GM19035 (cell line): ENCODE measurements at regions not wholly inside any gene's neighbourhood (a gene's known extent, or its start where the extent isn't known, plus 50 kb on each side); places are given as distances from the start of the nearest gene placed in this dataset.
"Not testable (repeated sequence)": the region's sequence is repeated elsewhere in the genome, so short reads cannot be mapped to it uniquely, and the experiment has no call there.

ENCODE experiments used
- ATAC-seq: cut with Tn5 transposase; IDR thresholded peaks from one replicate; pipeline ENCODE4 v1.9.1; 2021; ENCODE audit not compliant: unreplicated experiment

DNA sequence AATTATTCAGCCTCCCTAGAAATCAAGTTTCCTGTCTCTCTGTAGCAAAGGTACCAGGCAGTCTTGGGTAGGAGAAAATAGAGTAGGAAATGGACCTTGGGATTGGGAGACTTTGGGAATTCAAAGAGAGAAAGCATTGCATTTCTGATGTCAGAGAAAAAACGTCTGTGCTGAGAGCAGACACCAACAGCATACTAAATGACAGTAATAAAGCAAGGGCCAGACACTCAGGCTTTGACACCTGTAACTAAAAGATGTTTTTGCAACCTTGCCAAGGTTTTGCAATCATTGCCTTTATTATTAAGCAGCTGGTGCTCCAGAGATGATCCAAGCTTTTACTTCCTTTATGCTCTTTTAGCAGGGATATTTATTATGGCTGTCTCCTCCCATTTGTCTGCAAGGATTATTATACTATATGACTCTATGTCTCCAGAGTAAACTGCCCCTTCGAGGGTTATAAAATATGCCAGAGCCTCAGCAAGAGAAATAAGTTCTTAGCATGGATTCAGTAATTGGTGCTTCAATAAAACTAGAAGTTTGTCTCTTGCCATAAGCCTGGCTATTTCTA lies 85.2 kb upstream of the GRAMD1B start:
- no peak for ATAC-seq

DNA sequence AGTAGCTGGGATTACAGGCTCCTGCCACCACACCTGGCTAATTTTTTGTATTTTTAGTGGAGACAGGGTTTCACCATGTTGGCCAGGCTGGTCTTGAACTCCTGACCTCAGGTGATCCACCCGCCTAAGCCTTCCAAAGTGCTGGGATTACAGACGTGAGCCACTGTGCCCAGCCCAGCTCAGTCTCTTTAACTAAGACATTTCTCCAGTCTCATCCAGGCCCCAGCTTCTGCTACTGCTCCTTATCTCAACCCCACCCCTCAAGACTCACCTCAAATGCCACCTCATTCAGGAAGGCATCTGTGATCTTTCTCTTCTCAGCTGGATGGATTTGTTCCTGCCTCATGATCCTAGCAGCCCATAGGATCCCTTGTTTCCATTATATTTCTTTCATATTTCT lies 85.9 kb upstream of the GRAMD1B start:
- ATAC-seq: not testable (repeated sequence)

DNA sequence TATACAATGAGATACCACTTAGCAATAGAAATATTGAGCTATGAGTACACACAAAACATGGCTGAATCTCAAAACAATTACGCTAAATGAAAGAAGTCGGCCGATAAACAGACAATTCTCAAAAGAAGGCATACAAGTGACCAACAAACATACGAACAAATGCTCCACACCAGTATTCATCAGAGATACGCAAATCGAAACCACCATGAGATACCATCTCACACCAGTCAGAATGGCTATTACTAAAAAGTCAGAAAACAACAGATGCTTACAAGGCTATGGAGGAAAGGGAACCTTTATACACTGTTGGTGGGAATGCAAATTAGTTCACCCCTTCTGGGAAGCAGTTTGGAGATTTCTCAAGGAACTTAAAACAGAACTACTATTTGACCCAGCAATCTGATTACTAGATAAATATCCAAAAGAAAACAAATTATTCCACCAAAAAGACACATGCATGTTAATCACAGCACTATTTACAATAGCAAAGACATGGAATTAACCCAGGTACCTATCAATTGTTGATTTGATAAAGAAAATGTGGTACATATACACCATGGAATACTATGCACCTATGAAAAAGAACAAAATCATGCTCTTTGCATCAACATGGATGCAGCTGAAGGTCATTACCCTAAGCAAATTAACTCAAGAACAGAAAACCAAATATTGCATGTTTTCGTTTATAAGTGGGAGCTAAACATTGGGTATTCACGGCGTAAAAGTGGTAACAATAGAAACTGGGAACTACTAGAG lies 90.9 kb upstream of the GRAMD1B start:
- no peak for ATAC-seq

DNA sequence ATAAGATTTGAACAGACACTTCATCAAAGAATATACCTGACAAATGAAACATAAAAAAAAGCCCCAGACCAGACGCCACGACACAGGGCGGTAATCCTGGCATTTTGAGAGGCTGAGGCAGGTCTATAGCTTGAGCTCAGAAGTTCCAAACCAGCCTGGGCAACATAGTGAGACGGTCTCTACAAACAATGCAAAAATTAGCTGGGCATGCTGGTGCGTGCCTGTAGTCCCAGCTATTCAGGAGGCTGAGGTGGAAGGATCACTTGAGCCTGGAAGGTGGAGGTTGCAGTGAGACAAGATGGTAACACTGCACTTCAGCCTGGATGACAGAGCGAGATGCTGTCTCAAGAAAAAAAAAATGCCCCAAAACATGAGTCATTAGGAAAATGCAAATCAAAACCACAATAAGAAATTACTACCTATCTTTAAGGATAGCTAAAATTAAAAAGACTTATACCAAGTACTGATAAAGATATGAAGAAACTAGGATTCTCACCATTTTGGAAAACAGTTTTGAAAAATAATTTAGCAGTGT lies 91.7 kb upstream of the GRAMD1B start:
- ATAC-seq: no peak

DNA sequence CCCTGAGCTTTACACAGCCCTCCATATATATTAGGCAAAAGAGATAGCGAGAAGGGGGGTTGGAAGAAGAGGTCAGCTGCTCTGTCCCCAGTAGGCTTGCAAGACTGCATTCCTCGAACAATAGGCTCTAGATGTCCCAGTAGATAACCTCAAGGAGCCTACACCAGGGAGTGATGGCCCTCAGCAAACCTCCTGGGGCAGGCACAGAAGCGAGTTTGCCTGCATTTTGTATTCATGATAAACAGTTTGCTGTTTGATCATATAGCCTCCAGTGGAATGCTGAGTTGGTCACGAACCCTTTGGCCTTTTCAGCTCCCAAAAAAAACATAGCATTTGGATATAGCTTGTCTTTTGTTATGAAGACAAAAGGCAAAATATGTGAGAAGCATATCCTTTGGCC lies 95.1 kb upstream of the GRAMD1B start:
- no peak for ATAC-seq

DNA sequence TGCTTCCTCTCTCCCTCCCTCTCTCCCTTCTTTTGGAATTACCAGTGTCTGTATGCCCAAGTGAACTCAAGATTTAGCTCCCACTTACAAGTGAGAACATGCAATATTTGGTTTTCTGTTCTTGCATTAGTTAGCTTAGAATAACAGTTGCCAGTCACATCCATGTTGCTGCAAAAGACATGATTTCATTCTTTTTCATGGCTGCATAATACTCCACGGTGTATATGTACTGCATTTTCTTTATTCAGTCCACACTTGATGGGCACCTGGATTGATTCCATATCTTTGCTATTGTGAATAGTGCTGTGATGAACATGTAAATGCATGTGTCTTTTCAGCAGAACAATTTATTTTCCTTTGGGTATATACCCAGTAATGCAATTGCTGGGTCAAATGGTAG lies 97.5 kb upstream of the GRAMD1B start:
- not testable (repeated sequence) for ATAC-seq

DNA sequence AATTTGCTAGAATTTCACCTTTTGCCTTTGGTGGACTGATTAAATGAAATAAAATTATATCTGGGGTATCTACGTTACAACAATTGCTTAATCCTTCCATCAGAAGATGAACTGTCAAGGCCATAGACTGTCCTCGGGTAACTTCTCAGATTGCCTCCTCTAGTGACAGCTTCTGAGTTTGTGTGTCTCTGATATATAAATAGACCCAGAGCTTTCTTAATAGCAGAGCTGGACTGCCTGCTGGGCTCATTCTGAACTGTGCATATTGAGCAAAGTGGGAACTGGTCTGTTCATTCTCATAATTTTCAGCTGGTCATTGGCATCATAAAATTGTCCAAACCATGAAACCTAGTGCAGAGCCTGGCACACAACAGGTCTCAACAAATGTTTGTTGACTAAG lies 99.1 kb upstream of the GRAMD1B start:
- no peak for ATAC-seq

DNA sequence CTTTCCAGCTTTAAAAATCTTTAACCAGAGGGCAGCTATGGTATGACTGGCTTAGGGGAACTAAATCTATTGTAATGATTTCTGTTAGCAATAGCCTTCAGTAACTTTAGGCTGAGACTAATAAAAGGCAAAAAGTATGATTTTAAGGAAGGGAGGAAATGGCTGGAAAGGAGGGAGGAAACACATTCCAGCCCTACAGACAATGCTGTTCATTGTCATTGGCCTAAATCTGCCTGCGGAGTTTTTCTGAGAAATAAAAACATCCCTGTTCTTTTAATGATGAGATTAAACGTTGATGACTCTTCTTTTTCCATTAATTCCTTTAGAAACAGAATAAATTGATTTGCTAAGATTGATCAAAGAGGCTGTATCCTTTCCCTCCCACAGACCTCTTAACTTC lies 99.6 kb upstream of the GRAMD1B start:
- no peak for ATAC-seq

DNA sequence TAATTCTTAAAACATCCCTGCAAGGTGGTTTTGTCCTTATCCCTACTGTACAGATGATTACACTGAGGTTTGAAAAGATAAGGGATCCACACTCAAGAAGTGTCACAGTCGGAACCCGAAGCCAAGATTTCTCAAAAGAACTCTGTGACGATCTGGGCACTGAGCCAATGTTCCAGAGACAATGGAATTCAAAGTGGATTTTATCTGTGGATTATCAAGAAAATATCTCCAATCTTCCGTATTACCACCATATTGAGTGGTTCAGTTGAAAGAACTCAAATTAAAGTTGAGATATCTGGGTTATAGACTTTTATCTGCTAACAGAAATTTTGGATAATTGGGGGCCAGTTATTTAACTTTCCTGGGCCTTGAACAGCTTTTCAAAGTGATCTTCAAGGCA lies 100.0 kb upstream of the GRAMD1B start:
- ATAC-seq: no peak

DNA sequence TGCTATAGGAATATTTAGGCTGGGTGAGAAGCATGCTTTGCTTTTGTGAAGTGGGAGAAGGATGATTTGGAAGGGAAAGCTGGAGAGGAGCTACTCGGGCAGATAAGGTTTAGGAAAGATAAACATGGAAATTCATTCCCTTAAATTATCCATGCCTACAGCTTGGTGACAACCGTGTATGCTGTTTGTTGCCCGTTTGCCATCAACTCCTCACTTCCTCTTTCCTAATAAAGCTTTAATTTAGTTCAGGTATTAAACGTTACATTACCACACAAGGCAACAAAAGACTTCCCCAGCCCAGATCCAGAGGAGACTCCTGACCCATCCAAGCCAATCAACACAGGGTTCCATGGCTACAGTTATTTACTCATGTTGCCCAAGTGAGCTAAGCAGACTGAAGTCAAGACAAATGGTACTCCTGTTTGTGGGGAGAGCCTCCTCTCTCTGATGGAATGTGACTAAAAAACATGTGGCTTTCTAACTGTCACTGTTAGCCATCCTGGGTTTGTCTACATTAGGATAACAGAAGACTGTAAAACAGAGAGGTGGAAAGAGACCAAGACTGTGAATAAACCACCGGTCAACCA lies 101.7 kb upstream of the GRAMD1B start:
- no peak for ATAC-seq

DNA sequence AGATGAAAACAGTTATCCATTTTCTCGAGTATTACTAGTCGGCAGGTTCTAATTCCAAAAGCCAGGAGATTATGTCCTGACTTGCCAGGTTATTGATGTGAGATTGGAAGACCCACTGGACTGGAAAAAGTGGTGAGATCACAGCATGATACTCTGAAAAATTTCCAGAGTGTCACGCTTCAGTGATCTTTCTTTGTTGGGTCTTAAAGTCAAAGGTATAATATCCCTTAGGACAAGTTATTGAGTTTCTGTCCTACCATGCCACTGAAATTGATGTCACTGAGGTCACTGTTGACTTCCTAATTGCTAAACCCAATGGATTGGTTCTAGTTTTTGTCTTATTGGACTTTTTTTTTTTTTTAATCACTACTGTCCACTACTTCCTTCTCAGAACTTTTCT lies 104.5 kb upstream of the GRAMD1B start:
- ATAC-seq: no peak

DNA sequence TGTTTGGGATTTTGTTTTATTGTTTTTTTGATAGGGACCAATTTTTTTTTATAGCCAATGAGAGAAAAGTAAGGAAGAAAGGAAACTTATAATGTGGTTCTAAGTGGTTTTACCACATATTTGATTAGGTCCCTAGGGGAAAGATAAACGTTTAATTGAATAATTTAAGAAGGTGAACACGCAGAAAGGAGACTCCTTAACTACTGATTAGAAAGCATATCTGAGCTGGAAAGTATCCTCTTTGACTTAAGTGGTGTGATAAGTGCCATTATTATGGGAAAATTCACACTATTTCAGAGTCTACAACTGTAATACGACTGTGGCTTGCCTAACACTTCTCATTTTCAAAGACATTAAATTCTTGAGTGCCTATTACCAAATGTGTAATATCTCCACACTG lies 106.5 kb upstream of the GRAMD1B start:
- ATAC-seq: no peak

DNA sequence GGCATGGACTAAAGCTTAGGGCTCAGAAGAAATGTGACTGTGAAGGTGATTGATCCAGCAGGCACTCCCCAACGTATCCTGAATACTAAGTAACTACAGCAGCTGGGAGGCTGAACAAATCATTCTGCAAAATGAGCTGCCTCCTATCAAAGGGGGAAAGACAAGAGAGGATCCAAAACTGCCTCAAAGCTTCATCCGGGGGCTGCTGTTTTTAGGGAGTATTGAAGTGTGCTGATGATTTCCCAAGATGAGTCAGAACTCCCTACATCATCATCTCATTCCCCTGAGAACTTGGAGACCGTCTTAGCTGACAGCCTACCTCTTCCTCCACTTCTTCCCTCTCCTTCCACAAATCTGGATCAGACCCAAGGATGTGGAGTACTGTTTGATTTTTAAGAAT lies 108.4 kb upstream of the GRAMD1B start:
- ATAC-seq: no peak

DNA sequence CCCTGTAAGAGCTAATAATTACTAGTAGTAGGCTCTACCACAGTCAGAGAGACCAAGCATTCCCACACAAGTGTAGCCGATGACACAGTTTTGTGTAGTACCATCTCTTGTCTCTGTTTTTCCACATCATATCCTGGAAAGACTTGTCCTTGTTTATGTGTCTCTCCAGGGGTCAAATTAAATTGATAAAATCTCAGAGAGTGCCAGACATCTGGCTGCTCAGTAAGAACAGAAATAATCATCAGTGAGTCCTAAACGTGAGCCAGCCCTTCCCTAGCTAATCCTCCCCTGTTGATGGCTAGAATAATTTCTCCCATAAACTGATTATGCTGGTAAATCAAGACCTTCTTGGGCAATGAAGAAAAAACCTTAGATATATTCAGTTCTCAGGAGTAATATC lies 111.4 kb upstream of the GRAMD1B start:
- no peak for ATAC-seq

DNA sequence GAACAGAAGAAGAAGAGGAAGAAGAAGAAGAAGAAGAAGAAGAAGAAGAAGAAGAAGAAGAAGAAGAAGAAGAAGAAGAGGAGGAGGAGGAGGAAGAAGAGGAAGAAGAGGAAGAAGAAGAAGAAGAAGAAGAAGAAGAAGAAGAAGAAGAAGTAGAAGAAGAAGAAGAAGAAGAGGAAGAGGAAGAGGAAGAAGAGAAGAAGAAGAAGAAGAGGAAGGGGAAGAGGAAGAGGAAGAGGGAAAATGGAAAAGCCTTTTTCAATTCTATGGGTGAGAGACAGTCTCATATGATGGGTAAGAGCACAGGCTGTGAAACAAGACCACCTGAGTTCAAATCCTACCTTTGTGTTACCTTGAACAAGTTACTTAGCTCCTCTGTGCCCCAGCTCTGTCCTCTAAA lies 111.9 kb upstream of the GRAMD1B start:
- not testable (repeated sequence) for ATAC-seq

DNA sequence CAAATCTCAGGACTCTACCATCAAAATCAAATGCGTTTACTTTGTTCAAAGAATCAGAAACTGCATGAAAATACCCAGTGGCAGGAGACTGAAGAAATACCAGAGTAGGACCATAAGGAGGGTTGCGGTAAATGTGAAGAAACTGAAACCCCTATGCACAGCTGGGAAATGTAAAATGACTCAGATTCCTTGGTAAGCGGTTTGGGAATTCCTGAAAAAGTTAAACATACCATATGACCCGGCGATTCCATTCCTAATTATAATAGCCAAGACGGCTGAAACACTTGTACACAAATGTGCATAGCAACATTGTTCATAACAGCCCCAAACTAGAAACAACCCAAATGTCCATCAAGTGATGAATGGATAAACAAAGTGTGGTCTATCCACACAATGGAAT lies 114.1 kb upstream of the GRAMD1B start:
- no peak for ATAC-seq

DNA sequence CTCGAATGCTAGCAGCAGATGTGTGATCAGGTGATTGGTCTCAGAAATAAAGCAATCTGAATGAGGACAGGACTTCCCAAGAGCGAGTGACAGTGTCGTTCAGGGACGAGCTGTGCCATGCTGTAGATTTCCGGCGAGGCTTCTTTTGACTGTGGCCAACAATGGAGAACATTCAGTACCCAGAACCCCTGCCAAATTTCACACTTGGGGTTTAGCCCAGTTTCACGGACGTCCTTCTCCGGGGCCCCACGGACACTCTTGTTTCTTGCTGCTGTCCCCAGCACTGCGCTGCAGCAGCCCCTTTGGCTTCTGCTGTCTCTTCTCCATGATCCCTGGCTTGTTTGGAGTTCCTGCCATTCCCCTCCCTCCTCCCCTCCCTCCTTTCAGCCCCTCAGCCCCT lies 115.1 kb upstream of the GRAMD1B start:
- ATAC-seq: no peak

DNA sequence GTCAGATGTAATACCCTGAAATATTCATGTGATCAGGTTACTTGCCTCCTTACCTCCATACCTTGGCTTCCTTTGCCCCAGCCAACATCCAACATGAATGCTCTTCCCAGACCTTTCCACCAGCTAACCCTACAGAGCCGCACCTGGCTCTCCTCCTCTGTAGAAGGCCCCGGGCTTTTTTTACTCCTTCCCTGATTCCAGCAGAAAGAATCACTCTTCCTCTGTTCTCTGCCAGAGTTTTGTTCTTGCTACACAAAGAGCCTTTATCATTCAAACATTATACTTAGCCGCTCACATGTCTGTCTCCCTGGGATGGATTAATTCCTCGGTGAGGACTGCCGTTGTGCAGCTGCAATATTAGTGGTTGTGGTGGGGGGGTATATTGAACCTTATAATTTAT lies 116.8 kb upstream of the GRAMD1B start:
- ATAC-seq: no peak

DNA sequence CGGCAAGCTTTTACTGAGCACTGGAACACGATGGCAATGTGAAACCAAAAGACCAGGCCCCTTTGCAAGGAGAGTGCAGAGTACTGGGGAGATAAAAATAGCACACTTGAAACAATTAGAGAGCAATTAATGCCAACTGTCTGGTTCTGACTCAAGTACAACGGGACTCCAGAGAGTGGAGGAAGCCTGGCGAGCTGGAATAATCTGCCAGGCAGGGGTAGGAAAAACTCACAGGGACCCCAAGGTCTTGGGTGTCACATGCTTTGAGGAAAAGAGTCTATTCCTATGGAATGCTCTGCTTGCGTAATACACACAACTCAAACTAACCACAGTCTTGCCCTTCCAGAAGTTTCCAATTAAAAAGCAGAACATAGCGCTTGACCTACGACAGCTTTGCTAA lies 113.0 kb upstream of the CLMP start:
- no peak for ATAC-seq

DNA sequence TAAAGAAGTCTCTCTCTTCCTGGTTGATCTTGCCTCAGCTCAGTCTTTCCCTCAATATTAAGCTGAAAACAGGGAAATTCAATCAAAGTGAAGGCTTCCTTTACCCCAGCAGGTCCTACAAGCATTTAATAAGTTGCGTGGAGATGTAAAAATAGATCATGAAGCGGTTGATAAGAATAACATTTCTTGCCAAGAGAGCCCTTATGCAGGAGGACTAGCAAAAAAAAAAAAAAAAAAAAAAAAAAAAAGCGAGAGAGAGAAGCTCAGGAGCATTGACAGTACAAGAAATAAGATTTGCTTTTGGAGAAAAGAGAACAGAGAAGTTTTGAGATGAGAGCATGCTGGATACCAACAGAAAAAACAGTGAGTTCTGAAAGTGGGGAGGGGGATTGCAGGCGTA lies 112.2 kb upstream of the CLMP start:
- ATAC-seq: no peak

DNA sequence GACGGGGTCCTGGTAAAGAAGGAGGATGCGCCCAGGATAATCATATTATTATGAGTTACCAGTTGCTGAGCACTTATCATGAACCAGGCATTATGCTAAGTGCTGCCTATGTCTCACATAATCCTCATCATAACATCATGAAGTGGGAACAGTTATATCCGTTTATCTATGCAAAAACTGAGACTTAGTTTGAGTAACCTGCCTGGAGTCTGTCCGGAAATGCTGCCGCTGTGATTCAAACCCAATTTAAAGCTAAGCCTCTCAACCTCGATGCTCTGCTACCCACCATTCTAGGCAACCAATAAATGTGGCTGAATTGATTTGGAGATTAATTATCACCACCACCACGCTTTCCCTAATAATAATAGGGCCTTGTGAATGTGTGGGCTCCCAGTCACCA lies 111.5 kb upstream of the CLMP start:
- no peak for ATAC-seq

DNA sequence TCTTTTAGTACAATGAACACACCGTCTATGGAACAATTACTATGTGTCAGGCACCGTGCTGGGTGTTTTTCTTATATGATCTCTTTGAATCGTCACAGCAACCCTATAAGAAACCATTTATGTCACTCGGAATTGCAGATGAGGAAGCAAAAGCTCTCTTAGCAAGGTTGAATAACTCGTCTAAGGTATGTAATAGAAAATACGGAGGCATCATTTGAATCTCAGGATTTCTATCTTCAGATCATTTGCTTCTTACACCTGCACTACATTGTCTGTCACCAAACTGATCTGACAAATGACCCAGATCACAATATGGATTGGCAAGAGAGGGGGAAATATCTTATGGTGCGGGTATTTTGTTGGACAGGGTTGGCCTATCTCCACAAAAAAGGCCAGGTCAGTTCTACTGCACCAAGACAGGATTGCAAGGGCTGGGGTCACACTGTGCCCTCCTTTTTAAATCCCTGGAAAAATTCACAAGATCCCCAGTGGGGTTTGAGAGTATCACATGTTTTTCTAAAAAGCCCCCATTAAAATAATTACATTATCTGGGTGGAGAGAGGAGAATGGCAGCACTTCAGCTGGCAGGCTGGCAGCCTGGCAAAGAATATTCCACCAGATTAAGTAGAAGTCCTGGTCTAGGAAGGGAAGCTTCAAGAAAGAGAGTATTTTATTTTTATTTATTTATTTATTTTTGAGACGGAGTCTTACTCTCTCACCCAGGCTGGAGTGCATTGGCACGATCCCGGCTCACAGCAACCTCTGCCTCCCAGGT lies 110.7 kb upstream of the CLMP start:
- no peak for ATAC-seq
